Amniotic stem cell (primary cell): ENCODE measurements at regions not wholly inside any gene's neighbourhood (a gene's known extent, or its start where the extent isn't known, plus 50 kb on each side); places are given as distances from the start of the nearest gene placed in this dataset.
"Not testable (repeated sequence)": the region's sequence is repeated elsewhere in the genome, so short reads cannot be mapped to it uniquely, and the experiment has no call there.

Experiments used
- DNase-seq: peaks from one replicate; lab custom pipeline; 2025; lab: John Stamatoyannopoulos, UW

GRCh38 chr4:66604192-66604591 is 933.9 kb upstream of the EPHA5 start:
- no peak for DNase-seq

GRCh38 chr4:66602622-66603021 is 932.3 kb upstream of the EPHA5 start:
- DNase-seq, result no peak

GRCh38 chr4:66591968-66592367 is 921.7 kb upstream of the EPHA5 start:
- DNase-seq, result no peak

- DNase-seq, result no peak
These were observed 920.4 kb upstream of the EPHA5 start for GRCh38 chr4:66590488-66591215.

- no peak for DNase-seq
These were observed 918.9 kb upstream of the EPHA5 start for GRCh38 chr4:66589183-66589582.

GRCh38 chr4:66585767-66586166 is 915.5 kb upstream of the EPHA5 start:
- no peak for DNase-seq

- no peak for DNase-seq
These were observed 907.6 kb upstream of the EPHA5 start for GRCh38 chr4:66577922-66578321.

- peak; percentile 28 for DNase-seq
These were observed 904.9 kb upstream of the EPHA5 start for GRCh38 chr4:66575008-66575696.

GRCh38 chr4:66574145-66574978 is 904.1 kb upstream of the EPHA5 start:
- DNase-seq, result no peak

GRCh38 chr4:66572949-66573348 is 902.7 kb upstream of the EPHA5 start:
- DNase-seq, result peak; percentile 72

GRCh38 chr4:66571145-66571695 is 900.9 kb upstream of the EPHA5 start:
- no peak for DNase-seq

GRCh38 chr4:66569228-66569627 is 898.9 kb upstream of the EPHA5 start:
- DNase-seq, result no peak

GRCh38 chr4:66568431-66568830 is 898.1 kb upstream of the EPHA5 start:
- DNase-seq, result no peak

GRCh38 chr4:66568001-66568400 is 897.7 kb upstream of the EPHA5 start:
- DNase-seq, result no peak

GRCh38 chr4:66567551-66567950 is 897.3 kb upstream of the EPHA5 start:
- no peak for DNase-seq

- DNase-seq, result no peak
These were observed 895.5 kb upstream of the EPHA5 start for GRCh38 chr4:66565801-66566200.

GRCh38 chr4:66564901-66565651 is 894.8 kb upstream of the EPHA5 start:
- DNase-seq, result peak; percentile 90

GRCh38 chr4:66562276-66562806 is 892.1 kb upstream of the EPHA5 start:
- DNase-seq, result no peak

GRCh38 chr4:66561465-66562053 is 891.3 kb upstream of the EPHA5 start:
- DNase-seq, result not testable (repeated sequence)

GRCh38 chr4:66558651-66559050 is 888.4 kb upstream of the EPHA5 start:
- DNase-seq, result no peak

GRCh38 chr4:66556651-66557278 is 886.5 kb upstream of the EPHA5 start:
- no peak for DNase-seq
